ELF-1 (cell line): ENCODE measurements at regions not wholly inside any gene's neighbourhood (a gene's known extent, or its start where the extent isn't known, plus 50 kb on each side); places are given as distances from the start of the nearest gene placed in this dataset.
A peak's percentile ranks its signal among the peaks of the same experiment; 100 is the strongest.
"Not testable (repeated sequence)": the region's sequence is repeated elsewhere in the genome, so short reads cannot be mapped to it uniquely, and the experiment has no call there.

Experiments used
- DNase-seq: peaks from one replicate; pipeline ENCODE4 v3.0.0-alpha.2; 2016; ENCODE audit warnings: low read depth, low spot score

DNA sequence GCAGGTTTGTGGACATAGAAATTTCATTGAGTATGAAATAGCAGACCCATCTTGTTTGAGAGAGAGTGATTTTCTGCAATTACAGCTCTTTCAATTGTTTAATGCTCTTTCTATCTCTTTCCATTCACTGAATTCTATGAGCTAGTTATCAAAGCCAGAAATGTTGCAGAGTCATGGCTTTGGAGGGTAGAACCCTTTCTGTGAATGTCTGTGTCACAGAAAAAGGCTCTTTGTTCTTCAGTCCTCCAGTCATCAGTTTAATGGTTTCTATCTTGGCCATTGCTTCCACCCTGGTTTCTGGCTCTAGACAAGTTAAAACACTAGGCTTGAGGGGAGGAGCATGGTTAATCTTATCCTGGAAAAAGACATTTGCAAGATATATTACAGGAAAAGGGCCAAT, 655.0 kb downstream of the STK39 start:
- DNase-seq = no peak

DNA sequence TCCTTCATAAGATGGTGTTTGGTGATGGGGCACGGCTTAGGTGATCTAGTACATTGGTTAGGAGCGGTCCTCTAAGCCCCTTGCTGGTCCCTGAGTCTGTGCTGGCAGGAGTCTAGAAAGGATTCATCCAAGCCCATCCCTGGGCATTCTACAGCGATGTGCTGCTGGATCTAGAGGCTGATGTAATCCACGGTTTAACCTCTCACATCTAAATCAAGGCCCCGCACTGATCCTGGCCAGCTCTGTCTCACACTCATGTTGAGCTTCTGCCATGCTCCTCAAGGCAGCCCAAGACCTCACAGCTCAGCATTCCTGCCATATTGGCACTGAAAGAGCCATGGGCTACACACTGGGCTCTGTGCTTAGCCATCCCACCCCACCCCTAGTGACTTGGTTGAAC, 664.8 kb downstream of the STK39 start:
- DNase-seq = no peak

DNA sequence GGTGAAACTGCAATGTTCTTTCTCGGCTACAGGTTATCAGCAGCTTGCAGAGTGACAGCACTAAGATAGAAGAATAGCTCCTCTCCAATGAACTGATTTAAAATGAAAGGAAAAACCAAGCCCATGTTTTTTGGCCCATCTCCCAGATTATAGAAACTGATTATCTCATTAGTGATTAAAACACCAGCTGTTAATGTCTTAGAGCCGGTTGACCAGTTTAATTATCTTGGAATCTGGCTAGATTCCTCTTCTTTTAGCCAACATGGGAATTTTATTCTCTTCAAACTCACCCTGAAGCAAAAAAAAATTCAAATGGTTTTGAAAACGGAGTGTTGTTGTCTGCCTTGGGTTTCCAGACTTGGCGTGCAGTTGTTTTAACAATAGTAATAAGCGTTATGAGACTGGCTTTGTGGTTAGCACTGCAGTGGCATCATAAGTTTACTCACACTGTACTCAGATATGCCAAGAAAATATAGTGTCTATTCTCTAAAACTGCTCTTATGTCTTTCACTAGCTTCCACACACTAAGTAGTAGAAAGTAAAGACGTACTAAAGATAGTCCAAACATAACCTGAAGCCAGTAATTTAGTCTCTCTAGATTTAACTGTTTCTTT, 665.3 kb downstream of the STK39 start:
- no peak for DNase-seq

DNA sequence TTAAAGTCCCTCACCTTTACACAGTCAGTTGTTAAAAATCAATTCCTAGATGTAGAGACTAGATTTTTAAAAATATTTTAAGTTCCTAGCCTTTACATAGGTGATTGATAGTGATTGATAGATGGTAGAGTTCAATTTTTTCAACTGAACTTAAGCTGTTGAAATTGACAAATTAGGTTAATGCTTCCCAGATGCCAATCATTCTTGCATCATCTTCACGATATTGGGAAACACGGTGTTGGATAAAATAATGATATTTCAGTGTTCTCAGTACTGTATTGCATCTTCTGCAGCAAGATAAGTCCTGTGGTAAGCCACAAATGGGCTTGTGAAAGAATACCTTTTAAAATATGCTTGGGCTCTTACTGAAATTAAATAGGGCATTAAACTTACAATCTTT, 667.6 kb downstream of the STK39 start:
- DNase-seq = no peak

DNA sequence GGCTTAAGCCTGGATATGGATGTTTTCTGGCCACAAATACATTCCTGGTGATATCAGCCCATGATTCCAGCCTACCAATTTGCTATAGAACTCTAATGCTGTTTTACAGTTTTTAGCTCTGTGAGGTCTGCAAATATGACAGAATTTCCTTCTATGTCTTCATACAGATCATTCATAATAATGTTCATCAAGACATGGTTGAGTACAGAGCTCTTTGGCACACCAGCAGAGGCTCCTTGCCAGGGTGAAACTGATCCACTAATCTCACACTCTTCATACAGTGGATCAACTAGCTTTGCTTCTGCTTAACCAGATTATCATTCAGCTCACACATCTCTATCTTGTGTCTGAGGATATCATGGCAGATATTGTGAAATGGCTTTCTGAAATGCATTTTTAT, 672.1 kb downstream of the STK39 start:
- DNase-seq = no peak

DNA sequence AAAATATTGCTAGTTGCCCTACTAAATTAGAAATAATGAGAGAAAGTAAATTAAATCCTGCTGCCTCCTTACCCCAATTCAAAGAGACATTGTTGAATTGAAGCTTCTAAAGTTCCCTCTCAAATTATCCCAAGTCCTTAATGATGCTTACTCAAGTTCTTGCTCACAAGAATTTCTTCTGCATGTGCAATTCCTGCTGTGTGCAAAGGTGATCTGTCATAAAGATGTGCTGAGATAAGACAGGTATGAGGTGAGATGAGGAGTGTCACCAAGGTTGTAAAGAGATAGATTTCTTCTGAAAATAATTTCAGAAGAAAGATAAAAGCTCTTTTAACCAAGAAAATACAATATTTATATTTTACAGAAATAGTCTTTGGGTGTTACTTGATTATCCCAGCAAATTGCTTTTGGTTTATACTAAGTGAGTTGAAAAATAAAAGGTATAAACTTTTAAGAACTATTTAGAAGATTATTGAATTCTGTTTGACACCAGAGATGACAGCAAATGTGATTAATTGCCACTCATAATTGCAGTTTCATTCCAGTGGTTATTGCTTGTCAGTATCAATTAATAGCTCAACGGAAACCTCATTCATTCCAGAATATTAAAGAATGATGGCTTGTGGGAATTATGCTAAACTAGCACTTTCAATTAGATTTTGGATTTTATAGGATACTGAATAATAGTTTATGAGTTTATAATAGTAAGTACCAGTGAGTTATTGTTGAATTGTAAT, 674.3 kb downstream of the STK39 start:
- no peak for DNase-seq

DNA sequence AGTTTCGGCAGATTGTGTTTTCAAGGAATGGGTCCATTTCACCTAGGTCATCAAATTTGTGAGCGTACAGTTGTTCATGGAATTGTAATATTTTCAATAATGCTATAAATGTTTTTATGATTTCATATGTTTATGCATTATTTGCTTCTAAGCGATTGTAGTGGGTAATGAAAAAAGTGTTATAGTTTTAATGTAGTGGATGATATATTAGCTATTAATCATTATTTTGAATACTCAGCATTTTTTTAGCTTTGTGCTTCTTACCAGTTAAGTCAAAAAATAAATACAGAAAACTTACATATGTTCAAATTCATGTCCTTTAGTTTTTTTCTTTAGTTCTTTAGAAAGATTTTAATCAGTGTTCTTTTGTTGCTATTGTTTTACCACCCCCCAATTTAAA, 677.0 kb downstream of the STK39 start:
- no peak for DNase-seq

DNA sequence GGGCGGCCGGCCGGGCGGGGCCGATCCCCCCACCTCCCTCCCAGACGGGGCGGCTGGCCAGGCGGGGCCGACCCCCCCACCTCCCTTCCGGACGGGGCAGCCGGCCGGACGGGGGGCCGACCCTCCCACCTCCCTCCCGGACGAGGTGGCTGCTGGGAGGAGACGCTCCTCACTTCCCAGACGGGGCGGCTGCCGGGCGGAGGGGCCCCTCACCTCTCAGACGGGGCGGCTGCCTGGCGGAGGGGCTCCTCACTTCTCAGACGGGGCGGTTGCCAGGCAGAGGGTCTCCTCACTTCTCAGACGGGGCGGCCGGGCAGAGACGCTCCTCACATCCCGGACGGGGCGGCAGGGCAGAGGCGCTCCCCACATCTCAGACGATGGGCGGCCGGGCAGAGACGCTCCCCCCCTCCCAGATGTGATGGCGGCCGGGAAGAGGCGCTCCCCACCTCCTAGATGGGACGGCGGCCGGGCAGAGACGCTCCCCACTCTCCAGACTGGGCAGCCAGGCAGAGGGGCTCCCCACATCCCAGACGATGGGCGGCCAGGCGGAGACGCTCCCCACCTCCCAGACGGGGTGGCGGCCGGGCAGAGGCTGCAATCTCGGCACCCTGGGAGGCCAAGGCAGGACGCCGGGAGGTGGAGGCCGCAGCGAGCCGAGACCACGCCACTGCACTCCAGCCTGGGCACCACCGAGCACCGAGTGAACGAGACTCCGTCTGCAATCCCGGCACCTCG, 675.8 kb downstream of the XIRP2 start:
- DNase-seq = not testable (repeated sequence)

DNA sequence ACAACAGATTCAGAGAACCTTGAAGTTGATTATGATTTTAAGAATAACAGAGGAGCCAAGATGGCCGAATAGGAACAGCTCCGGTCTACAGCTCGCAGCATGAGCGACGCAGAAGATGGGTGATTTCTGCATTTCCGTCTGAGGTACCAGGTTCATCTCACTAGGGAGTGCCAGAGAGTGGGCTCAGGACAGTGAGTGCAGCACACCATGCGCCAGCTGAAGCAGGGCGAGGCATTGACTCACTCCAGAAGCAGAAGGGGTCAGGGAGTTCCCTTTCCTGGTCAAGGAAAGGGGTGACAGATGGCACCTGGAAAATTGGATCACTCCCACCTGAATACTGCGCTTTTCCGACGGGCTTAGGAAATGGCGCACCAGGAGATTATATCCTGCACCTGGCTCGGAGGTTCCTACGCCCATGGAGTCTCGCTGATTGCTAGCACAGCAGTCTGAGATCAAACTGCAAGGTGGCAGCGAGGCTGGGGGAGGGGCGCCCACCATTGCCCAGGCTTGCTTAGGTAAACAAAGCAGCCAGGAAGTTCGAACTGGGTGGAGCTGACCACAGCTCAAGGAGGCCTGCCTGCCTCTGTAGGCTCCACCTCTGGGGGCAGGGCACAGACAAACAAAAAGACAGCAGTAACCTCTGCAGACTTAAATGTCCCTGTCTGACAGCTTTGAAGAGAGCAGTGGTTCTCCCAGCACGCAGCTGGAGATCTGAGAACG, 670.2 kb downstream of the XIRP2 start:
- DNase-seq = not testable (repeated sequence)

DNA sequence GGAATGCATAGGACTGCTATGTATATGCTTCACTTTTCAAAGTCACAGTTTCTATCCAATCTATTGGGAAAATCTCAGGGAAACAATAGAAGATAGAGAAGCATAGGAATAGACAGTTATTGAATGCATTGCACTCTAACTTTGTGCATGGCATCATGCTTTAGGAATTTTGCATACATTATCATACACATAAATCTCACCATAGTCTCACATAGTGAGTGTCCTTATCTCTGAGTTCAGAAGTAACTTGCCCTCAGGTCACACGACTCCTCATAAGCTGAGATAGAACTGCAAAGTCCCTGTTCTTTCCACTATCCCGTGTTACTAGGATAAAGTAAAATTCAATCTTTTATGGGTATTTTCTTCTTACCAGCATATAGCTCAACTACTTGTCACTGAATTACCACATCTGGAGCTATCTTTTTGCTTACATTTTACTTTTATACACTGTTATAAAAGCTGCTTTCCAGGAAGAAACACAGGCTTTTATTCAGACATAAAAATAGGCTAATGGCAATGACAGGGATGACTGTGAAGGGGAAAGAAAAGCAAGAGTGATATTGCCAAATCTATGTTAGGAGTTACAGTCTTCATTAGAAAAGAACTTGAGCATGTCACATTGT, 666.9 kb downstream of the XIRP2 start:
- DNase-seq = no peak

DNA sequence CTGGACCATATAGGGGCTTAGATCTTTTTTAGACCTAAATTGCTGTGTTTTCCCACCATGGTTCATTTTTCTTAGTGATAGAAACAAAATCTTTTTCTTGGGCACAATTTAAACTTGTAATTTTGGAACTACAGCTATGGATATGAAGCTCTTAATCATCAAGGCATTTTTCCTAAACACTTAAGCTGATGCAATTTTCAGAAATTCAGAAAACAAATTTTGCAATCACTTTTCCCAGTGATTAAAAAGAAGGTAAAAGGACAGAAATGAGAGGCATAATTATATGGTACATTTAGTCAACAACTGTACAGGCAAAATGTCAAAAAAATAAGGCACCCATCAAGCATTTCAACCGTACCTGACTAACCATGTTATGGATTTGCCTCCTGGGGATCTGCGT, 665.4 kb downstream of the XIRP2 start:
- DNase-seq = no peak

DNA sequence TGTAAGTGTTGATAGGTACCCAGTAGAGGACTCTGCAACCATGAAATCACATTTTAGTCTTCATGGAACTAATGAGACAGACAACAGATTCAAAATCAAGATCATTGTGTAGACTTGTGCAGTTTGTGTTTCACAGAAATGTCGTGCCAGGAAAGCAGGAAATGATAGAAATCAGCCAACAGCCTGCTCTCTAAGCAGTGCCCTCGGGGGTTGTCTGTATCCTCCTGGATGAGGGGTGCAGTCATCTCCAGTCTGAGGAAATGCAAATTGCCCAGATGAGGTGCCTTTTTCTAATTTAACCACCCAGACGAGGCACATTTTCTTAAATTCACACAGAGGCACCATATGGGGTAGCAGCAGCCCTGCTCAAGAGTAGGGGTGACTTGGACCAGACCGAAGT, 663.1 kb downstream of the XIRP2 start:
- DNase-seq = no peak

DNA sequence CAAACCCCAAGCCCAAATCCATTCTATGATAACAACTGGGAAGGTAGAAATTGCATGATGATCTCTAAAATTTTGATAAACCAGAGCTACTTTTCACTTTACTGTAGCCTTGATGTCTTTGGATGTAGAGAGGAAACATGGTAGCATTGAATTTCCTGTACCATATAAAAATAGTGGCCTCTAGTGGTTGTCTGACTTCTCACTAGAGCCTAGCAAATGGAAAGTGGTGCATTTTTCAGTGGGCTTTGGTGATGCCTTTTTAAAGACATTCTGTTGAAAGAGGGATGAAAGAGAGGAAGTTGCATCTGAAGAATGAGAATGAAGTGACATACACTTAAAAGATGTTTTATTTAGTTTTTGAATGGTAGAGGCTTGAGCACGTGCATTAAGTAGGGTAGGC, 662.2 kb downstream of the XIRP2 start:
- peak; percentile 9 for DNase-seq

DNA sequence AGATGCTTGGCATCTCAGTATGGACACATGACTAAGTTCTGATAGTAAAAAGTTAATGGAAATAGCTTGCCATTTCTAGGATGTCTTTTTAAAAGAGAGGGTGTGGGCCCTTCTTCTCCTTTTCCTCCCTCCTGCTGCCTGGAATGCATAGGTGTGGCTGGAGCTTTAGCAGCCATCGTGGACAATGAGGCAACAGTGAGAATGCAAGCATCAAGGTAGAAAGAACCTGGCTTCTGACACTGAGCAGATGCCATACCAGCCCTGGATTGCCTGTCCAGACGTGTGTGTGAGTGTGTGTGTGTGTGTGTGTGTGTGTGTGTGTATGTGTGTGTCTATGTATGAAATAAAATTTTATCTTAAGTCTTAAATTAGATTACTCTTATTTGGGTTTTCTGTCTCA, 660.1 kb downstream of the XIRP2 start:
- no peak for DNase-seq

DNA sequence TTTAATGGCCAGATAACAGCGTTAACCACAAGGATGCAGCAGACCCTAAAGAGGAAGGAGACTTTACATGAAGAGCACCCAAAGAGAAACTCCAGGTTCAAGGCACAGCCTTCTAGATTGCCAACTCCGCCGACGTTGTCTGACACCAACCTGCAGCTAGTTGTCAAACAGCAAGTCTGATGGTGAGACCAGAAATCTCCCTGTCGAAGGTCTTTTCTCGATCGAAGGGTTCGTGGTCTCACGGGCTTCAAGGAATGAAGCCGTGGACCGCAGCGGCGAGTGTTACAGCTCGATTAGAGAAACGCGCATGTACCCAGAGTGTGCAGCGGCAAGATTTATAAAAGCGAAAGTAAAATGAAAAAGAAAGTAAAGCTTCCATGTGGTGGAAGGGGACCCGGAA, 656.3 kb downstream of the XIRP2 start:
- no peak for DNase-seq

DNA sequence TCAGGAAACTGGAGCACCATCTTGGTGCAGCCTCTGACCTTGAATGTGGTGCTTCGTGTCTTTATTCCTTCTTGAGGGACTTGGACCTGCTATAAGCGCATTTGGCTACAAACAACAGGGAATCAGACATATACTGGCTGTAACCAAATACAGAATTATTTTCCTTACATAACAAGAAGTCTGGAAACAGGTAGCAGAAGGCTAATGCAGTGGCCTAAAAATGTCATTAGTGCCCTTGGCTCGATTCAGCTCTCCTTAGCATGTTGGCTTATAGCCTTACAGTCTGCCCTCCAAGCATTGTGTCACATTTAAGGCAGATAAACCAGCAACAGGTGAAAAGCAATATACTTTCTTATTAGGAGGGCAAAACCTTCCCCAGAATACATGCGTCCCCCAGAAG, 655.4 kb downstream of the XIRP2 start:
- no peak for DNase-seq

DNA sequence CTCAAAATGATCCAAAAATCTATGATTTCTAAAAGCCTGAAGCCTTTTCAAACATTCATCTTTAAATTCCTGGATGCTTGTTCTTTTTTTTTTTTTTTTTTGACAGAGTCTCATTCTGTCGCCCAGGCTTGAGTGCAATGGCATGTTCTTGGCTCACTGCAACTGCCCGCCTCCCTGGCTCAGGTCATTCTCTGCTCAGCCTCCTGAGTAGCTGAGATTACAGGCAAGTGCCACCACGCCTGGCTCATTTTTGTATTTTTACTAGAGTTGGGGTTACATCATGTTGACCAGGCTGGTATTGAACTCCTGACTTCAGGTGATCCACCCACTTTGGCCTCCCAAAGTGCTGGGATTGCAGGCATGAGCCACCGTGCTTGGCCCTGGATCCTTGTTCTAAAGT, 649.5 kb downstream of the XIRP2 start:
- DNase-seq = no peak

DNA sequence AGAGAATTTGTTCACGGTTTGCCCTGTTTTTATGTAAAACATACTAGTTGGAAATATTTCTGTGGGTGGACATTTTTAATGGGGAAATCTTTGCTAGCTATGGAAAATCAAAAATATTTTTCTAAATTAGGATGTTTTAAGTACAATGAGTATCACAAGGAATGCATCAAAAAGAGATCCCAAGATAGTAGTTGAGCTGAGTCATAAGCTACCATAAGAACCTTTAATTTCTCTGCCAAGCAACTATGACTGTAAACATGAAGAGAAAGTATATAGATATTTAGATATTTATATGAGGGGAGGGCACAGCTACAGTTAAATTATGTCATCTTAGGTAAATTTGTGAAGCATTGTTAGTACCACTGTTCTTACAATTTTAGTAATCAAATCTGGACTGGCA, 646.2 kb downstream of the XIRP2 start:
- no peak for DNase-seq

DNA sequence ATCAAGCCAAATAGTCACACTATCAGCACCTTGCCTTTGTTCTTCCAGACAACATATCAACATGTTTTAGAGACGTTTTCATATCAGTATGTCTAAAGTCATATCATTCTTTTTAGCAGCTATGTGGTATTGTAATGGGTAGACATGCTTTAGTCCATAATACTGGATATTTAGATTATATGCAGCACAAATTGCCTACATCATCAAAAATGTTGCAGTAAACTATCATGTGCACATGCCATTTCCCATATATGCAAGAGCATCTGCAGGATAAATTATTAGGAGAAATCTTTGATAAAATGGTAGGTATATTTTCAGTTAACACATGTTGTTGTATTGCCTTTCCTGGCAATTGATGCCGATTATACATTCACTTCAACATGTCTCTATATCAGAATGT, 636.5 kb downstream of the XIRP2 start:
- no peak for DNase-seq

DNA sequence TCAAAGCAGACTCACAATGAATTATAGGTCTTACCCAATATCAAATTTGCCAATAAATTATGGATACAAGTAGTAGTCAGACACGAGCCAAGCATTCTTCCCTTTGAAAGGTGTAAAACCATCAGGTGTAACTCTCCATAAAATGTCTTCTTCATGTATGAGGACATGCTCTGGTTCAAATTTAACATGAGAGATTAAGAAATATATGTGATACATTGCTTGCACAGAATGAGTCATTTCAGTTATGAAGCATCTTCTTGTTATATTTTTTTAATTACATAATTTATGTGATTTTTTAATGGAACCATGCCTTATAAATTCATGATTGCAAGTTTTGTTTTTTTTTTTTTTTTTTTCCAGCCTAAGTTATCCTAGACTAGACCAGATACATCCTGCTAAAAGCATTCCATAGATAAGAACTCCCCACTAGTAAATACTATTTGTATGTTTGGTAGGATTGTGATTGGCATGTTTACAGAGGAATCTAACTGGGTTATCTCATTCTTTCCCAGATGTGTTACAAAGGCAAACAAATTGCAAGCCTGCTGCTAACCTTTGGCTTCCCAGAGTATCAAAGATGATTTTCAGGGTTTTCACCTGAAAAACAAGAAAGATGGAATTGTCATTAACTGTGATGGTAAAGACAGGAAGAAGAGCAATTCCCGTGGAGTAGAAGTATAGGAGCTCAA, 621.9 kb downstream of the XIRP2 start:
- no peak for DNase-seq

DNA sequence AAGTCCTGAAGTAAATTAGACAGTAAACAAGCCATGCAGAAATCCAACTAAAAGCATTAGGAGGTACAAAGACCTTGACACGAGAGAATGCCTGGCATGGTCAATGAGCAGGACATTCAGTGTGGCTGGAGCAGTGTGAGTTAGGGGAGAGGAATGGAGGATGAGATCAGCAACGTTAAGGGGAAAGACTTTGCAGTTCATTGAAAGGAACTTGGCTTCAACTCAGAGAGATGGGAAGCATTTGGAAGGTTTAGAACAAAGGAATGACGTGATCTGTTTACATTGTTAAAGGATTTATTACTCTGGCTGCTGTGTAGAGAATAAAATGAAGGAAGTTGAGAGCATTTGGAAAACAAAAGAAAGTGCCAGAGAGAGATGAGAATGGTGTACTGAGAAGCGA, 621.3 kb downstream of the XIRP2 start:
- peak; percentile 64 for DNase-seq
